Thyroid gland (tissue), 4 donors: ENCODE measurements at regions not wholly inside any gene's neighbourhood (a gene's known extent, or its start where the extent isn't known, plus 50 kb on each side); places are given as distances from the start of the nearest gene placed in this dataset.

Source experiments
- CTCF ChIP-seq, 6 experiments: fragments of 200-600 bp in 3 of 6; fragments of 450-650 bp in 3 of 6; sonication (generic) in 3 of 6; IDR thresholded peaks; one replicate each; pipeline ENCODE4 v1.5.1; 2016 to 2019; ENCODE audit warnings: antibody characterized with exemption in 6 of 6, mild to moderate bottlenecking in 2 of 6, inconsistent platforms in 1 of 6, moderate library complexity in 1 of 6
- POLR2A ChIP-seq, 2 donors: fragments of 450-650 bp; IDR thresholded peaks; one replicate each; pipeline ENCODE4 v1.6.1; 2017; ENCODE audit warnings: antibody characterized with exemption in 2 of 2, mild to moderate bottlenecking in 2 of 2, moderate library complexity in 1 of 2

- TF ChIP-seq CTCF (IDR thresholded peaks at IDR 0.05) (peak in 1 of 6 experiments; percentile 3), POLR2A (IDR thresholded peaks at IDR 0.05) (no peak)
Measured at GRCh38 chr6:97440590-97441176, 157.7 kb upstream of the MMS22L start.
